K562 (cell line): ENCODE measurements at regions not wholly inside any gene's neighbourhood (a gene's known extent, or its start where the extent isn't known, plus 50 kb on each side); places are given as distances from the start of the nearest gene placed in this dataset.

Source experiments
- ATAC-seq: fragments of 200-7000 bp; cut with Tn5 transposase; 3 replicates; pipeline ENCODE4 v1.9.1; 2020; ENCODE audit warnings: moderate library complexity
- BruUV-seq: library from RNA; stranded (reverse); fragments of 400-500 nt; replicated peaks from 2 replicates; lab custom pipeline; 2021; lab: Mats Ljungman, UMichigan
- CTCF ChIA-PET: fragments of 300-600 bp; formaldehyde crosslinking; extraction: SDS; loops from one replicate; lab custom pipeline; 2021; ENCODE audit warnings: low intra/inter-chr PET ratio; lab: Yijun Ruan, JAX
- POLR2A ChIA-PET: fragments of 300-600, 350-650 bp; sonication (Branson Sonifier 250); formaldehyde crosslinking; extraction: SDS; loops from one replicate; lab custom pipeline; 2021; ENCODE audit warnings: antibody characterized with exemption, inconsistent platforms; lab: Yijun Ruan, JAX
- DNase-seq, 4 experiments: peaks; one replicate each; pipeline versions ENCODE4 v3.0.0 to v3.0.0-alpha.2; 2011 to 2018; ENCODE audit warnings: low spot score in 3 of 4, mixed read lengths in 3 of 4; ENCODE audit errors: extremely low read depth in 1 of 4
- FAIRE-seq: peaks from 2 replicates; lab custom pipeline; 2011; peaks lifted over from hg19 to GRCh38; lab: Jason Lieb, UNC
- H2AFZ ChIP-seq: 2 replicates; pipeline ENCODE4 v1.6.0; 2011; ENCODE audit warnings: low read depth, low read length, control low read depth, inconsistent platforms
- H3K27ac ChIP-seq: fragments of 200-600 bp; 3 replicates; pipeline ENCODE4 v1.8.0; 2011; ENCODE audit warnings: low read depth, mild to moderate bottlenecking, control low read depth, inconsistent platforms, low read length, moderate library complexity, mixed read lengths; ENCODE audit errors: extremely low read depth
- H3K27me3 ChIP-seq, 2 experiments: fragments of 300-600 bp in 1 of 2; 2 replicates in 1 of 2; 3 replicates in 1 of 2; pipeline versions ENCODE4 v1.6.0 to v1.8.0; 2011; ENCODE audit warnings: inconsistent platforms in 2 of 2, low read length in 2 of 2, mild to moderate bottlenecking in 1 of 2, mixed read lengths in 1 of 2, moderate library complexity in 1 of 2; ENCODE audit not compliant: control insufficient read depth in 2 of 2, insufficient read depth in 2 of 2
- H3K36me3 ChIP-seq: fragments of 300-600 bp; 3 replicates; pipeline ENCODE4 v1.8.0; 2011; ENCODE audit warnings: mild to moderate bottlenecking, low read length, inconsistent platforms; ENCODE audit not compliant: control insufficient read depth, insufficient read depth
- H3K4me1 ChIP-seq, 2 experiments: fragments of 200-600 bp in 1 of 2; replicated peaks in 1 of 2; 2 replicates in 1 of 2; 3 replicates in 1 of 2; pipeline versions ENCODE4 v1.5.1 to v1.8.0; 2011; ENCODE audit warnings: inconsistent platforms in 2 of 2, low read length in 2 of 2, mild to moderate bottlenecking in 1 of 2, mixed read lengths in 1 of 2, moderate library complexity in 1 of 2; ENCODE audit not compliant: control insufficient read depth in 2 of 2, insufficient read depth in 2 of 2
- H3K4me2 ChIP-seq: 2 replicates; pipeline ENCODE4 v1.6.1; 2011; ENCODE audit warnings: low read length, control low read depth, inconsistent platforms, mixed read lengths; ENCODE audit not compliant: insufficient read depth
- H3K4me3 ChIP-seq: fragments of 200-600 bp; sonication (generic), shearing (Covaris generic); 2 replicates; pipeline ENCODE4 v1.5.1; 2016; ENCODE audit warnings: control low read depth, inconsistent platforms
- H3K79me2 ChIP-seq: fragments of 200-600 bp; 3 replicates; pipeline ENCODE4 v1.8.0; 2011; ENCODE audit warnings: low read length, inconsistent platforms; ENCODE audit not compliant: control insufficient read depth, insufficient read depth
- H3K9ac ChIP-seq, 2 experiments: 2 replicates each; pipeline versions ENCODE4 v1.6.0 to v1.6.1; 2011; ENCODE audit warnings: low read depth in 2 of 2, low read length in 2 of 2, control low read depth in 1 of 2, inconsistent platforms in 1 of 2, mild to moderate bottlenecking in 1 of 2, mixed read lengths in 1 of 2; ENCODE audit not compliant: insufficient read depth in 1 of 2
- H3K9me1 ChIP-seq: one replicate; pipeline ENCODE4 v1.6.0; 2011; ENCODE audit warnings: inconsistent platforms, mild to moderate bottlenecking, low read length, moderate library complexity; ENCODE audit not compliant: control insufficient read depth, insufficient read depth
- H3K9me3 ChIP-seq: replicated peaks from 2 replicates; pipeline ENCODE4 v1.5.1; 2011; ENCODE audit warnings: low read depth, low read length, inconsistent platforms; ENCODE audit not compliant: control insufficient read depth, insufficient read depth
- H4K20me1 ChIP-seq: replicated peaks from 2 replicates; pipeline ENCODE4 v1.6.1; 2011; ENCODE audit warnings: low read length, inconsistent platforms, mixed read lengths; ENCODE audit not compliant: control insufficient read depth, insufficient read depth
- NELFE ChIP-seq: IDR thresholded peaks from 2 replicates; pipeline ENCODE4 v1.6.1; 2011; ENCODE audit warnings: mild to moderate bottlenecking; ENCODE audit not compliant: insufficient read depth, insufficient read length
- RBM25 ChIP-seq: fragments of 200-400 bp; formaldehyde crosslinking; IDR thresholded peaks from 2 replicates; pipeline ENCODE4 v1.6.1; 2018; ENCODE audit warnings: low read length, low read depth, moderate library complexity; ENCODE audit not compliant: severe bottlenecking
- SRF ChIP-seq, 2 experiments: fragments of 250-450, 450-650 bp in 1 of 2; sonication (Bioruptor Pico) in 1 of 2; sonication (generic) in 1 of 2; formaldehyde crosslinking; IDR thresholded peaks; 2 replicates each; pipeline versions ENCODE4 v1.5.0 to v1.5.1; 2020 to 2022; ENCODE audit warnings: mild to moderate bottlenecking in 1 of 2, missing genetic modification reagents in 1 of 2
- TAL1 ChIP-seq: fragments of 450-650 bp; IDR thresholded peaks from 2 replicates; pipeline ENCODE4 v1.6.1; 2016; ENCODE audit warnings: mild to moderate bottlenecking
- ZNF76 ChIP-seq: fragments of 250-450 bp; sonication (Bioruptor Pico); IDR thresholded peaks from 2 replicates; pipeline ENCODE4 v1.4.0; 2020; ENCODE audit warnings: mild to moderate bottlenecking, moderate library complexity, borderline replicate concordance
- ZNF830 ChIP-seq: fragments of 250-450 bp; sonication (Bioruptor Pico); IDR thresholded peaks from 2 replicates; pipeline ENCODE4 v1.5.0; 2021; ENCODE audit warnings: mild to moderate bottlenecking
- WGBS: fragments of 100-300 bp; shearing (Covaris generic); methylation state at CpG from one replicate; pipeline ENCODE4 v1.1.6; 2016; ENCODE audit warnings: low coverage, mixed read lengths; ENCODE audit not compliant: insufficient coverage; ENCODE audit errors: missing lambda C conversion rate; 5-methylcytosine and 5-hydroxymethylcytosine counted together
- in situ Hi-C: fragments of 300-500 bp; cut with MboI; formaldehyde crosslinking; loops from 4 replicates; pipeline ENCODE4 v1.15.0; 2018; ENCODE audit warnings: inconsistent platforms, mixed read lengths
- intact Hi-C: fragments of 100-400 bp; cut with micrococcal nuclease; formaldehyde crosslinking; loops from 2 replicates; pipeline ENCODE4 v1.14.2; 2022
- TF ChIP-seq, protein P1 (sequence below): fragments of 450-650 bp; formaldehyde crosslinking; IDR thresholded peaks from 2 replicates; pipeline ENCODE4 v1.4.0; 2020; ENCODE audit warnings: mild to moderate bottlenecking, moderate library complexity
- TF ChIP-seq, protein P2 (sequence below), 3 experiments: fragments of 200-800 bp in 1 of 3; sonication (Bioruptor generic) in 1 of 3; sonication (generic) in 1 of 3; formaldehyde crosslinking in 1 of 3; IDR thresholded peaks; 2 replicates each; pipeline versions ENCODE4 v1.6.1 to v1.8.0; 2016 to 2022; ENCODE audit warnings: mild to moderate bottlenecking in 2 of 3, missing compliant biosample characterization in 2 of 3, missing genetic modification characterization in 2 of 3, missing genetic modification reagents in 1 of 3
- TF ChIP-seq, protein P3 (sequence below): sonication (generic); formaldehyde crosslinking; IDR thresholded peaks from 2 replicates; pipeline ENCODE4 v1.8.0; 2022; ENCODE audit warnings: missing genetic modification reagents, mild to moderate bottlenecking, borderline replicate concordance
- TF ChIP-seq, protein P4 (sequence below): fragments of 250-450 bp; sonication (Bioruptor Pico); IDR thresholded peaks from 2 replicates; pipeline ENCODE4 v1.4.0; 2020; ENCODE audit warnings: mild to moderate bottlenecking

DNA sequence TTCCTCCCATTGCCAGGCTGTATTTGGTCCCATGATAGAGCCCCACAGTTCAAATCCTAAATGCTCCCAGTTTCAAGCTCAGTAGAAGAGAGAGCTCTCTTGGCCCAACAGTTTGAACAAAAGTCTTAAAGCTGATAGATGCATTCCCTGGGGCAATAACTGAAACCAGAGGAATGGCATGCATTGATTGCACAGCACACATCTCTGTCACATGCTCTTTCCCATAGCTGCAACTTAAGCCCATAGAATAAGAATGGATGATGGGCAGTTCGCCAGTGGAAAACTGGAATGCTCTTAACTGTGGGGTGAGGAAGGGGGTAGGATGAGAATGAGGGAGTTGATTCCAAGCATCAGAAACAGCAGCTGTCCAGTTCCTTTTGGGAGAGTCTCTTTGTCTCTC, 1942.4 kb upstream of the WWC1 start:
- Histone ChIP-seq H3K9ac (no peak overlapping the region), H3K79me2 (no peaks in the 10 kb centered on the region), H4K20me1 (no peaks in the 10 kb centered on the region), H3K9me1 (no peaks in the 10 kb centered on the region), H2AFZ (no peak overlapping the region), H3K36me3 (no peaks in the 10 kb centered on the region), H3K4me1 (no peaks in the 10 kb centered on the region), H3K4me3 (no peak overlapping the region), H3K9me3 (no peaks in the 10 kb centered on the region; the same call in 1 of the 2 replicates), H3K27me3 (no peaks in the 10 kb centered on the region)
- ATAC-seq: no peak
- in situ Hi-C loops: no loop called here
- 0% methylated on average over 1 of the region's 1 CpG for WGBS
- no peak for FAIRE-seq
- POLR2A ChIA-PET: no interaction called here
- CTCF ChIA-PET: no interaction called here
- TF ChIP-seq, protein P1, sequence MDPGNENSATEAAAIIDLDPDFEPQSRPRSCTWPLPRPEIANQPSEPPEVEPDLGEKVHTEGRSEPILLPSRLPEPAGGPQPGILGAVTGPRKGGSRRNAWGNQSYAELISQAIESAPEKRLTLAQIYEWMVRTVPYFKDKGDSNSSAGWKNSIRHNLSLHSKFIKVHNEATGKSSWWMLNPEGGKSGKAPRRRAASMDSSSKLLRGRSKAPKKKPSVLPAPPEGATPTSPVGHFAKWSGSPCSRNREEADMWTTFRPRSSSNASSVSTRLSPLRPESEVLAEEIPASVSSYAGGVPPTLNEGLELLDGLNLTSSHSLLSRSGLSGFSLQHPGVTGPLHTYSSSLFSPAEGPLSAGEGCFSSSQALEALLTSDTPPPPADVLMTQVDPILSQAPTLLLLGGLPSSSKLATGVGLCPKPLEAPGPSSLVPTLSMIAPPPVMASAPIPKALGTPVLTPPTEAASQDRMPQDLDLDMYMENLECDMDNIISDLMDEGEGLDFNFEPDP (CRISPR knock-in tag): no peak
- TF ChIP-seq, protein P2, sequence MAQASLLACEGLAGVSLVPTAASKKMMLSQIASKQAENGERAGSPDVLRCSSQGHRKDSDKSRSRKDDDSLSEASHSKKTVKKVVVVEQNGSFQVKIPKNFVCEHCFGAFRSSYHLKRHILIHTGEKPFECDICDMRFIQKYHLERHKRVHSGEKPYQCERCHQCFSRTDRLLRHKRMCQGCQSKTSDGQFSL (CRISPR knock-in tag; IDR thresholded peaks at IDR 0.05): no peak
- TF ChIP-seq, protein P2 (tag; IDR thresholded peaks at IDR 0.05): no peak
- no peak for TF ChIP-seq ZNF830 (CRISPR knock-in tag)
- TF ChIP-seq ZNF76: no peak
- TF ChIP-seq, protein P3, sequence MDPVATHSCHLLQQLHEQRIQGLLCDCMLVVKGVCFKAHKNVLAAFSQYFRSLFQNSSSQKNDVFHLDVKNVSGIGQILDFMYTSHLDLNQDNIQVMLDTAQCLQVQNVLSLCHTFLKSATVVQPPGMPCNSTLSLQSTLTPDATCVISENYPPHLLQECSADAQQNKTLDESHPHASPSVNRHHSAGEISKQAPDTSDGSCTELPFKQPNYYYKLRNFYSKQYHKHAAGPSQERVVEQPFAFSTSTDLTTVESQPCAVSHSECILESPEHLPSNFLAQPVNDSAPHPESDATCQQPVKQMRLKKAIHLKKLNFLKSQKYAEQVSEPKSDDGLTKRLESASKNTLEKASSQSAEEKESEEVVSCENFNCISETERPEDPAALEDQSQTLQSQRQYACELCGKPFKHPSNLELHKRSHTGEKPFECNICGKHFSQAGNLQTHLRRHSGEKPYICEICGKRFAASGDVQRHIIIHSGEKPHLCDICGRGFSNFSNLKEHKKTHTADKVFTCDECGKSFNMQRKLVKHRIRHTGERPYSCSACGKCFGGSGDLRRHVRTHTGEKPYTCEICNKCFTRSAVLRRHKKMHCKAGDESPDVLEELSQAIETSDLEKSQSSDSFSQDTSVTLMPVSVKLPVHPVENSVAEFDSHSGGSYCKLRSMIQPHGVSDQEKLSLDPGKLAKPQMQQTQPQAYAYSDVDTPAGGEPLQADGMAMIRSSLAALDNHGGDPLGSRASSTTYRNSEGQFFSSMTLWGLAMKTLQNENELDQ (CRISPR knock-in tag): no peak
- TF ChIP-seq SRF (CRISPR knock-in tag; IDR thresholded peaks at IDR 0.05): no peak
- no peak for TF ChIP-seq NELFE
- TF ChIP-seq, protein P4, sequence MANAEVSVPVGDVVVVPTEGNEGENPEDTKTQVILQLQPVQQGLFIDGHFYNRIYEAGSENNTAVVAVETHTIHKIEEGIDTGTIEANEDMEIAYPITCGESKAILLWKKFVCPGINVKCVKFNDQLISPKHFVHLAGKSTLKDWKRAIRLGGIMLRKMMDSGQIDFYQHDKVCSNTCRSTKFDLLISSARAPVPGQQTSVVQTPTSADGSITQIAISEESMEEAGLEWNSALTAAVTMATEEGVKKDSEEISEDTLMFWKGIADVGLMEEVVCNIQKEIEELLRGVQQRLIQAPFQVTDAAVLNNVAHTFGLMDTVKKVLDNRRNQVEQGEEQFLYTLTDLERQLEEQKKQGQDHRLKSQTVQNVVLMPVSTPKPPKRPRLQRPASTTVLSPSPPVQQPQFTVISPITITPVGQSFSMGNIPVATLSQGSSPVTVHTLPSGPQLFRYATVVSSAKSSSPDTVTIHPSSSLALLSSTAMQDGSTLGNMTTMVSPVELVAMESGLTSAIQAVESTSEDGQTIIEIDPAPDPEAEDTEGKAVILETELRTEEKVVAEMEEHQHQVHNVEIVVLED (CRISPR knock-in tag): no peak
- no peak for TF ChIP-seq TAL1
- TF ChIP-seq RBM25: no peak
- TF ChIP-seq, all 486 proteins: peak for 0
- no peak for DNase-seq
- intact Hi-C loops: no loop called here
- BruUV-seq: no TSS peak
- Histone ChIP-seq H3K27ac (no peak overlapping the region), H3K4me2 (no peak overlapping the region)
